B cell (primary cell): ENCODE measurements at regions not wholly inside any gene's neighbourhood (a gene's known extent, or its start where the extent isn't known, plus 50 kb on each side); places are given as distances from the start of the nearest gene placed in this dataset.

Experiments used
- ATAC-seq: fragments of 200-7000 bp; cut with Tn5 transposase; one replicate; pipeline ENCODE4 v1.10.0; 2021; ENCODE audit warnings: low read depth, mild to moderate bottlenecking, moderate number of reproducible peaks, moderate library complexity
- CTCF ChIA-PET: fragments of 350-600 bp; sonication (Branson Sonifier 250); formaldehyde crosslinking; loops from one replicate; lab custom pipeline; 2021; ENCODE audit warnings: antibody characterized with exemption, inconsistent platforms; lab: Charles Lee
- POLR2A ChIA-PET: fragments of 350-600 bp; sonication (Branson Sonifier 250); formaldehyde crosslinking; loops from one replicate; lab custom pipeline; 2021; ENCODE audit warnings: antibody characterized with exemption; lab: Charles Lee
- DNase-seq: peaks from one replicate; pipeline ENCODE4 v3.0.0; 2013
- H2AFZ ChIP-seq: 2 replicates; pipeline ENCODE4 v1.6.1; 2012; ENCODE audit warnings: mild to moderate bottlenecking, low read depth, low read length; ENCODE audit not compliant: insufficient read depth, poor library complexity, severe bottlenecking
- H3K27ac ChIP-seq, 2 donors: 1 replicate in 1 of 2; 2 replicates in 1 of 2; pipeline ENCODE4 v1.5.1; 2012 to 2013; ENCODE audit warnings: low read length in 2 of 2, mild to moderate bottlenecking in 2 of 2, moderate library complexity in 1 of 2
- H3K27me3 ChIP-seq, 4 experiments: fragments of 200-600 bp in 1 of 4; sonication (generic) in 1 of 4; replicated peaks in 1 of 4; 1 replicate in 2 of 4; 2 replicates in 2 of 4; pipeline versions ENCODE4 v1.6.1 to v1.7.0; 2013 to 2016; ENCODE audit warnings: low read length in 3 of 4, mild to moderate bottlenecking in 2 of 4, mixed read lengths in 1 of 4, moderate library complexity in 1 of 4; ENCODE audit not compliant: insufficient read depth in 4 of 4, control insufficient read depth in 3 of 4; ENCODE audit errors: control extremely low read depth in 1 of 4
- H3K36me3 ChIP-seq, 2 experiments: replicated peaks in 1 of 2; 1 replicate in 1 of 2; 2 replicates in 1 of 2; pipeline versions ENCODE4 v1.6.1 to v1.7.1; 2013; ENCODE audit warnings: low read length in 1 of 2; ENCODE audit not compliant: insufficient read depth in 2 of 2, control insufficient read depth in 1 of 2; ENCODE audit errors: control extremely low read depth in 1 of 2, extremely low read depth in 1 of 2
- H3K4me1 ChIP-seq, 2 donors: fragments of 200-600 bp in 1 of 2; sonication (generic) in 1 of 2; 1 replicate in 1 of 2; 2 replicates in 1 of 2; pipeline versions ENCODE4 v1.5.1 to v1.6.1; 2013 to 2017; ENCODE audit warnings: low read length in 2 of 2; ENCODE audit not compliant: control insufficient read depth in 2 of 2, insufficient read depth in 2 of 2
- H3K4me2 ChIP-seq: replicated peaks from 2 replicates; pipeline ENCODE3; 2012; ENCODE audit warnings: mild to moderate bottlenecking, low read depth, low read length; ENCODE audit not compliant: poor library complexity, severe bottlenecking
- H3K4me3 ChIP-seq, 5 experiments: fragments of 200-600 bp in 1 of 5; sonication (generic) in 1 of 5; 1 replicate in 3 of 5; 2 replicates in 2 of 5; pipeline versions ENCODE4 v1.5.1 to v1.7.0; 2011 to 2016; ENCODE audit warnings: low read length in 4 of 5, mild to moderate bottlenecking in 4 of 5, low read depth in 2 of 5, control low read depth in 1 of 5, moderate library complexity in 1 of 5; ENCODE audit not compliant: insufficient read depth in 1 of 5; ENCODE audit errors: control extremely low read depth in 1 of 5, extremely low read depth in 1 of 5
- H3K79me2 ChIP-seq: fragments of 200-600 bp; sonication (generic); one replicate; pipeline ENCODE4 v1.6.0; 2016; ENCODE audit warnings: low read length; ENCODE audit not compliant: control insufficient read depth, insufficient read depth
- H3K9ac ChIP-seq: fragments of 200-600 bp; sonication (generic); 2 replicates; pipeline ENCODE4 v1.6.1; 2017; ENCODE audit warnings: mild to moderate bottlenecking, low read length, moderate library complexity
- H3K9me3 ChIP-seq, 3 donors: one replicate each; pipeline versions ENCODE4 v1.6.1 to v1.7.1; 2013; ENCODE audit warnings: low read length in 2 of 3; ENCODE audit not compliant: control insufficient read depth in 2 of 3, insufficient read depth in 1 of 3; ENCODE audit errors: control extremely low read depth in 1 of 3
- H4K20me1 ChIP-seq: 2 replicates; pipeline ENCODE4 v1.6.0; 2012; ENCODE audit warnings: mild to moderate bottlenecking, low read length; ENCODE audit not compliant: insufficient read depth, control insufficient read depth, poor library complexity, severe bottlenecking
- H3K27ac Mint-ChIP-seq: one replicate; pipeline ENCODE4 v1.8.0; 2021; ENCODE audit warnings: mixed read lengths
- H3K27me3 Mint-ChIP-seq: one replicate; pipeline ENCODE4 v1.8.0; 2021; ENCODE audit warnings: mixed read lengths
- H3K4me1 Mint-ChIP-seq: one replicate; pipeline ENCODE4 v1.8.0; 2021; ENCODE audit warnings: mixed read lengths
- H3K4me3 Mint-ChIP-seq: one replicate; pipeline ENCODE4 v1.8.0; 2021; ENCODE audit warnings: mixed read lengths
- H3K9me3 Mint-ChIP-seq: one replicate; pipeline ENCODE4 v1.8.0; 2022; ENCODE audit warnings: mixed read lengths; ENCODE audit not compliant: insufficient read depth
- EZH2 ChIP-seq: IDR thresholded peaks from 2 replicates; pipeline ENCODE4 v1.6.1; 2012; ENCODE audit warnings: borderline replicate concordance, low read depth, mild to moderate bottlenecking, moderate library complexity, low read length; ENCODE audit not compliant: insufficient read depth, poor library complexity, severe bottlenecking
- WGBS: methylation state at CpG from one replicate; pipeline ENCODE4 v1.1.5; 2013; ENCODE audit warnings: missing lambda C conversion rate; ENCODE audit not compliant: insufficient coverage; 5-methylcytosine and 5-hydroxymethylcytosine counted together
- intact Hi-C: fragments of 100-400 bp; cut with micrococcal nuclease; formaldehyde crosslinking; loops from one replicate; pipeline ENCODE4 v1.10.0; 2022
- TF ChIP-seq, protein P1 (sequence below): fragments of 200-600 bp; IDR thresholded peaks from one replicate; pipeline ENCODE4 v1.8.0; 2022; ENCODE audit warnings: antibody characterized with exemption, mild to moderate bottlenecking

DNA sequence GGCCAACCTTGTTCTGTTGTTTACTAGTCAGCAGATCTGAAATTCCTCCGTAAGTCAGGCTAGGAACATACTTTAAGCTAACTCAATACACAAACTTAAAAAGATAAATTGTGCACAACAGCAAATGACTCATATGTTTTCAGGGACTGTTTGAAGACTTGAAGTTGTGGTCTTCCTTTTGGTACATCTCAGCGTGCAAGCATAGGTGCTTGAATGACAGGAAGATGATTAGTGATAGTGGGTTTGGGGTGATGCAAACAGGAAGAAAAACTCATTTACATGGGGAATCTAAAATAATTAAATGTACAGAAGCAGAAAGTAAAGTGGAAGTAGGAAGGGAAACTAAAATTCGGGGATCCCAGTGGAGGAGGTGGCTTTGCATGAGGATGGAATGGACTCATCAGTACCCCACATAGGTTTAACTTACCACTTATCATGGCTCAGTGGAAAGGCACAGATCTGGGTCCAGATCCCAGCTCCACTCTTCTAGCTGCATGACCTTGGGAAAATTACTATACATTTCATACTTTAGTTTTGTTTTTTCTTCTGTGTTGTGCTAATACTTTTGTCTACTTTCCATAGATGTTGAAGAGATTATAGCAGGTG, 122.3 kb downstream of the XCL2 start:
- Histone ChIP-seq H3K4me1 (no peaks in the 10 kb centered on the region), H4K20me1 (no peaks in the 10 kb centered on the region), H3K9ac (no peak overlapping the region), H3K27ac (no peak overlapping the region), H2AFZ (no peak overlapping the region), H3K27me3 (no peaks in the 10 kb centered on the region), H3K79me2 (no peaks in the 10 kb centered on the region), H3K4me2 (no peak overlapping the region), H3K4me3 (no peak overlapping the region), H3K9me3 (no peaks in the 10 kb centered on the region), H3K36me3 (no peaks in the 10 kb centered on the region)
- Mint-ChIP-seq H3K4me1 (no peaks in the 10 kb centered on the region), H3K9me3 (no peaks in the 10 kb centered on the region), H3K27me3 (peaks cover 22% of the 10 kb centered on the region), H3K27ac (no peak overlapping the region), H3K4me3 (no peak overlapping the region)
- TF ChIP-seq, protein P1, sequence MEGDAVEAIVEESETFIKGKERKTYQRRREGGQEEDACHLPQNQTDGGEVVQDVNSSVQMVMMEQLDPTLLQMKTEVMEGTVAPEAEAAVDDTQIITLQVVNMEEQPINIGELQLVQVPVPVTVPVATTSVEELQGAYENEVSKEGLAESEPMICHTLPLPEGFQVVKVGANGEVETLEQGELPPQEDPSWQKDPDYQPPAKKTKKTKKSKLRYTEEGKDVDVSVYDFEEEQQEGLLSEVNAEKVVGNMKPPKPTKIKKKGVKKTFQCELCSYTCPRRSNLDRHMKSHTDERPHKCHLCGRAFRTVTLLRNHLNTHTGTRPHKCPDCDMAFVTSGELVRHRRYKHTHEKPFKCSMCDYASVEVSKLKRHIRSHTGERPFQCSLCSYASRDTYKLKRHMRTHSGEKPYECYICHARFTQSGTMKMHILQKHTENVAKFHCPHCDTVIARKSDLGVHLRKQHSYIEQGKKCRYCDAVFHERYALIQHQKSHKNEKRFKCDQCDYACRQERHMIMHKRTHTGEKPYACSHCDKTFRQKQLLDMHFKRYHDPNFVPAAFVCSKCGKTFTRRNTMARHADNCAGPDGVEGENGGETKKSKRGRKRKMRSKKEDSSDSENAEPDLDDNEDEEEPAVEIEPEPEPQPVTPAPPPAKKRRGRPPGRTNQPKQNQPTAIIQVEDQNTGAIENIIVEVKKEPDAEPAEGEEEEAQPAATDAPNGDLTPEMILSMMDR: no peak
- TF ChIP-seq EZH2: no peak
- ATAC-seq (no peak), DNase-seq (no peak)
- POLR2A ChIA-PET: no interaction called here
- CTCF ChIA-PET: interaction anchor here (1.5 kb wide), 1 partner anchor 78 kb away, joined by 4 read pairs; no protein-coding TSS in a partner anchor
- WGBS: no CpG with 5 or more reads among the region's 3 CpGs
- intact Hi-C loops: no loop called here

- Histone ChIP-seq H3K4me1 (no peaks in the 10 kb centered on the region), H3K4me3 (no peak overlapping the region), H3K27ac (no peak overlapping the region), H3K4me2 (no peak overlapping the region), H3K79me2 (no peaks in the 10 kb centered on the region), H3K9me3 (no peaks in the 10 kb centered on the region), H2AFZ (no peak overlapping the region), H3K27me3 (no peaks in the 10 kb centered on the region), H3K9ac (no peak overlapping the region), H4K20me1 (no peaks in the 10 kb centered on the region), H3K36me3 (no peaks in the 10 kb centered on the region)
- Mint-ChIP-seq H3K27ac (no peak overlapping the region), H3K4me3 (no peak overlapping the region), H3K4me1 (no peaks in the 10 kb centered on the region), H3K9me3 (no peaks in the 10 kb centered on the region), H3K27me3 (peaks cover 22% of the 10 kb centered on the region)
- POLR2A ChIA-PET: no interaction called here
- ATAC-seq (no peak), DNase-seq (no peak)
- intact Hi-C loops: no loop called here
- WGBS: no CpG with 5 or more reads among the region's 2 CpGs
- no peak for TF ChIP-seq EZH2
- TF ChIP-seq, protein P1: no peak
- CTCF ChIA-PET: interaction anchor here (1.5 kb wide), 1 partner anchor 77 kb away, joined by 4 read pairs; no protein-coding TSS in a partner anchor
Observed at GRCh38 chr1:168420177-168420576, 123.6 kb downstream of the XCL2 start.
